ENCODE measurements at regions not wholly inside any gene's neighbourhood (a gene's known extent, or its start where the extent isn't known, plus 50 kb on each side); places are given as distances from the start of the nearest gene placed in this dataset.

DNA sequence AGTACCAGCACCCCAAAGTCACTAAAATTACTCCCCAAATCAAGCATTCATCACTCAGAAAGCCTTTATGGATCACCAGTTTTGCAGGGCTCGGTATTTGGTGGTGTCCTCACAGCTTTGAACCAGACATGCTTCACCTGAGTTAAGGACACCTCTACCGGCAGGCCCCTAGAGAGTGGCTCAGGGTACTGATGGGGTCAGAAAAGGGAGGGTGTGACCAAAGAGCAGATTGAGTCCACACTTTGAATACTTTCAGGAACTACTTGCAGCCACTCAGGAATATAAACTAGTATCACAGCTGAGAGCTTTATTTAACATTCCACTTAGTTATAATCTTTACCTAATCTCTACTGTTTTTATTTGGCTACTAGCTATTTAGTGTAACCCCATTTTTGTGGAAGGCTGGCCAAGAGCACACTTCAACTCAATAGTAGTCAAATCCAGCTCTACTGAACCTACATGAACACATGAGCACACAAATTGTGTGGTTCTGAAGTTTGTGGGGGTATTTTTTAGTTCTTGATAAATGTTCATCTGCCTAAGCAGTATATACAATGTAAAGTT is 109.6 kb upstream of the SPRY1 start:
- TF ChIP-seq, protein P1, sequence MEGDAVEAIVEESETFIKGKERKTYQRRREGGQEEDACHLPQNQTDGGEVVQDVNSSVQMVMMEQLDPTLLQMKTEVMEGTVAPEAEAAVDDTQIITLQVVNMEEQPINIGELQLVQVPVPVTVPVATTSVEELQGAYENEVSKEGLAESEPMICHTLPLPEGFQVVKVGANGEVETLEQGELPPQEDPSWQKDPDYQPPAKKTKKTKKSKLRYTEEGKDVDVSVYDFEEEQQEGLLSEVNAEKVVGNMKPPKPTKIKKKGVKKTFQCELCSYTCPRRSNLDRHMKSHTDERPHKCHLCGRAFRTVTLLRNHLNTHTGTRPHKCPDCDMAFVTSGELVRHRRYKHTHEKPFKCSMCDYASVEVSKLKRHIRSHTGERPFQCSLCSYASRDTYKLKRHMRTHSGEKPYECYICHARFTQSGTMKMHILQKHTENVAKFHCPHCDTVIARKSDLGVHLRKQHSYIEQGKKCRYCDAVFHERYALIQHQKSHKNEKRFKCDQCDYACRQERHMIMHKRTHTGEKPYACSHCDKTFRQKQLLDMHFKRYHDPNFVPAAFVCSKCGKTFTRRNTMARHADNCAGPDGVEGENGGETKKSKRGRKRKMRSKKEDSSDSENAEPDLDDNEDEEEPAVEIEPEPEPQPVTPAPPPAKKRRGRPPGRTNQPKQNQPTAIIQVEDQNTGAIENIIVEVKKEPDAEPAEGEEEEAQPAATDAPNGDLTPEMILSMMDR (IDR thresholded peaks at IDR 0.05), result no peak
- TF ChIP-seq POLR2AphosphoS5 (IDR thresholded peaks at IDR 0.05) (no peak), EP300 (IDR thresholded peaks at IDR 0.05; ENCODE audit: low read depth) (no peak), POLR2A (IDR thresholded peaks at IDR 0.05) (no peak)
- Histone ChIP-seq H3K27me3 (no peaks in the 10 kb centered on the region), H3K4me1 (peaks cover 0 to 15% (median 3%) of the 10 kb centered on the region in 4 donors), H3K27ac (no peak overlapping the region), H3K4me3 (no peak overlapping the region), H3K9me3 (peaks cover 9 to 19% of the 10 kb centered on the region in 2 donors), H3K36me3 (no peaks in the 10 kb centered on the region)
- intact Hi-C loops (cut with DNase I; ENCODE audit: low total_unique reads) (no loop called here), in situ Hi-C loops (cut with MboI; ENCODE audit: low pct_ligation_motif_present in 1 of 4, low pct_unique_long_range_greater_than_20kb in 1 of 4, low sequenced_read_pairs in 3 of 4) (no loop called here)
- DNase-seq, result no peak
- WGBS, 2 donors (ENCODE audit: low coverage in 1 of 2), result 94% methylated on average over 2 of the region's 2 CpGs; no CpG with 5 or more reads in 1 of the 2 donors

DNA sequence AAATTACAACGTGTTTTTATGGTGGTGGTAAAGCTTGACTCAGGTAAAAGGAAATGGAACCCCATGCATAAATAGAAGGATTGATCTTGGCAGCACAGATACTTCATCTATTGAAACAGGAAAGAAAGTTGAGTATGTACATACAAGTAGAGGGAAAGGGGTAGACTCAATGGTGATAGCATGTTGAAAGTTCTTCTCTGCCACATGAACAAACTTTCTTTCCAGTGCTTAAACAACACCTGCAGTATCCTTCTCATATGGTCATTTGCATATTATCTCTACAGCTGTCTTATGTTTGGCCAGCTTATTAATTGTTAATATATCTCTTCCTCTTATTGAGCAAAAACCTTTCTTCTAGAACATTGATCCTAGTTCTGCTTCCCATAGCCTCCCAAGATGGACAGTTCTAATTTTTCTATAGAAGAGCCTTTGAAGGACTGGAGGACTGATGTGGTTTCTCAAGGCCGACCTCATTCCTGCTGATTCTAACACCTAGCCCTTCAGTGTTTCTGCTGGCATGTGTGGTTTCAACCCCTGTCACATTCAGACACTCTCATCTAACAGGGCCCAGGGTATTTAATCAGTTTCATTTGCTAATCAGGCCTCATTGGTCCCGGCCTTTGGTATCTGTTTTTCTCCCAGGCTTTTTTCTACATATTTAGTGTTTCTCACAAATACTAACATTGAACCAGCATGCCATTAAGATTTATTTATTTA is 108.1 kb upstream of the SPRY1 start:
- Histone ChIP-seq H3K36me3 (no peaks in the 10 kb centered on the region), H3K4me3 (no peak overlapping the region), H3K4me1 (peaks cover 0 to 15% (median 3%) of the 10 kb centered on the region in 4 donors), H3K9me3 (peaks cover 12 to 26% of the 10 kb centered on the region in 2 donors), H3K27me3 (no peaks in the 10 kb centered on the region), H3K27ac (no peak overlapping the region)
- DNase-seq, result no peak
- TF ChIP-seq POLR2AphosphoS5 (IDR thresholded peaks at IDR 0.05), result no peak
- TF ChIP-seq POLR2A (IDR thresholded peaks at IDR 0.05), result no peak
- TF ChIP-seq EP300 (IDR thresholded peaks at IDR 0.05; ENCODE audit: low read depth), result no peak
- TF ChIP-seq, protein P1 (IDR thresholded peaks at IDR 0.05), result no peak
- intact Hi-C loops (cut with DNase I; ENCODE audit: low total_unique reads), result no loop called here
- in situ Hi-C loops (cut with MboI; ENCODE audit: low pct_ligation_motif_present in 1 of 4, low pct_unique_long_range_greater_than_20kb in 1 of 4, low sequenced_read_pairs in 3 of 4), result no loop called here
- 80 to 83% methylated on average over 3 of the region's 3 CpGs for WGBS, 2 donors (ENCODE audit: low coverage in 1 of 2)

DNA sequence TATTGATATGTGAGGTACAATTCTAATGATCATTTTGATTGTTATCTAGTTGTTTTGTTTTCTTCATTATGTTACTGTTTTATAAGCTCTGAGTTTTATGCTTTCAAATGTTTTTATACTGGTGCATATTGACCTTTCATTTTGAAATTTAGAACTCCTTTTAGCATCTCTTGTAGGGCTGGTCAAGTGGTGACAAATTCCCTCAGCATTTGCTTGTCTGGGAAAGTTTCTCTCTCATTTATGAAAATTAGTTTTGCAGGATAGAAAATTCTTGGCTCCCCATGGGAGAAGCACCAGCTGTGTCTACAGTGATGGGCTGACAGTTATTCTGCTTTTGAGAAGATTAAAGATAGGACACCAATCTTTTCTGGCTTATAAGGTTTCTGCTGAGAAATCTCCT is 105.3 kb upstream of the SPRY1 start:
- H3K27me3 ChIP-seq, result no peaks in the 10 kb centered on the region
- H3K27ac ChIP-seq, result no peak overlapping the region
- intact Hi-C loops (cut with DNase I; ENCODE audit: low total_unique reads), result no loop called here
- H3K36me3 ChIP-seq, result no peaks in the 10 kb centered on the region
- in situ Hi-C loops (cut with MboI; ENCODE audit: low pct_ligation_motif_present in 1 of 4, low pct_unique_long_range_greater_than_20kb in 1 of 4, low sequenced_read_pairs in 3 of 4), result no loop called here
- H3K9me3 ChIP-seq, result peaks cover 12 to 26% of the 10 kb centered on the region in 2 donors
- DNase-seq, result no peak
- H3K4me3 ChIP-seq, result no peak overlapping the region
- no peaks in the 10 kb centered on the region for H3K4me1 ChIP-seq
- TF ChIP-seq POLR2AphosphoS5 (IDR thresholded peaks at IDR 0.05), result no peak

DNA sequence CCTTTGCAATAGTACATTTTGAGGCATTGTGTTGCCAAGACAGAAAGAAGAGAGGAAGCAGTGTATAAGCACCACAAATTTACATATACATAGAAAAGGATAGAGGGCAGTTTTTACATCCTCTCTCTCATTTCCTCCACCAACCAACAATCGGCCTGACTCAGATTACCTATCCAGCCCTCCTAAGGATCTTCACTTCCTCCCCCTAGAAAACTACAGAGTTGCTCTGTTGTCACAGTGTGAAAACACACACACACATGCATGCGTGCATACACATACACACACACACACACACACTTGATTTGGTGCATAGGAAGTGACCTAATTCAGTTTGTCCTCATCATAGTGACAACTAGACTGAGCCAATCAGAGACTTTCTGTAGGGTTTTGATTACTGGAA is 98.8 kb upstream of the SPRY1 start:
- H3K4me1 ChIP-seq, result no peaks in the 10 kb centered on the region
- H3K4me3 ChIP-seq, result no peak overlapping the region
- H3K27ac ChIP-seq, result no peak overlapping the region
- no peak for TF ChIP-seq POLR2A (IDR thresholded peaks at IDR 0.05)
- TF ChIP-seq, protein P1 (IDR thresholded peaks at IDR 0.05), result no peak
- no peak for TF ChIP-seq EP300 (IDR thresholded peaks at IDR 0.05; ENCODE audit: low read depth)
- no peak for TF ChIP-seq POLR2AphosphoS5 (IDR thresholded peaks at IDR 0.05)
- no peak for DNase-seq
- H3K9me3 ChIP-seq, result no peaks in the 10 kb centered on the region
- H3K27me3 ChIP-seq, result no peaks in the 10 kb centered on the region
- H3K36me3 ChIP-seq, result no peaks in the 10 kb centered on the region
- in situ Hi-C loops (cut with MboI; ENCODE audit: low pct_ligation_motif_present in 1 of 4, low pct_unique_long_range_greater_than_20kb in 1 of 4, low sequenced_read_pairs in 3 of 4), result no loop called here
- intact Hi-C loops (cut with DNase I; ENCODE audit: low total_unique reads), result no loop called here
- WGBS, 2 donors (ENCODE audit: low coverage in 1 of 2), result 73 to 86% methylated on average over 1 to 2 of the region's 2 CpGs
